Endothelial cell (in vitro differentiated cells): ENCODE measurements at regions not wholly inside any gene's neighbourhood (a gene's known extent, or its start where the extent isn't known, plus 50 kb on each side); places are given as distances from the start of the nearest gene placed in this dataset.

Experiments used
- DNase-seq: peaks from one replicate; pipeline ENCODE4 v3.0.0; 2021; ENCODE audit warnings: low spot score
- H3K27ac Mint-ChIP-seq: one replicate; pipeline ENCODE4 v1.8.0; 2021; ENCODE audit warnings: mixed read lengths, inconsistent platforms; ENCODE audit not compliant: unreplicated experiment
- H3K27me3 Mint-ChIP-seq: one replicate; pipeline ENCODE4 v1.8.0; 2021; ENCODE audit warnings: mild to moderate bottlenecking, moderate library complexity, mixed read lengths, inconsistent platforms; ENCODE audit not compliant: unreplicated experiment
- H3K36me3 Mint-ChIP-seq: one replicate; pipeline ENCODE4 v1.8.0; 2021; ENCODE audit warnings: mild to moderate bottlenecking, low read depth, mixed read lengths, inconsistent platforms; ENCODE audit not compliant: unreplicated experiment
- H3K4me1 Mint-ChIP-seq: one replicate; pipeline ENCODE4 v1.8.0; 2021; ENCODE audit warnings: mild to moderate bottlenecking, mixed read lengths, inconsistent platforms; ENCODE audit not compliant: unreplicated experiment
- H3K4me3 Mint-ChIP-seq: one replicate; pipeline ENCODE4 v1.8.0; 2021; ENCODE audit warnings: mild to moderate bottlenecking, mixed read lengths, inconsistent platforms; ENCODE audit not compliant: unreplicated experiment
- H3K9me3 Mint-ChIP-seq: one replicate; pipeline ENCODE4 v1.8.0; 2021; ENCODE audit warnings: mixed read lengths, inconsistent platforms; ENCODE audit not compliant: unreplicated experiment
- TF ChIP-seq, protein P1 (sequence below): fragments of 200-600 bp; sonication (generic); IDR thresholded peaks from one replicate; pipeline ENCODE4 v1.5.0; 2021; ENCODE audit warnings: antibody characterized with exemption; ENCODE audit not compliant: unreplicated experiment

DNA sequence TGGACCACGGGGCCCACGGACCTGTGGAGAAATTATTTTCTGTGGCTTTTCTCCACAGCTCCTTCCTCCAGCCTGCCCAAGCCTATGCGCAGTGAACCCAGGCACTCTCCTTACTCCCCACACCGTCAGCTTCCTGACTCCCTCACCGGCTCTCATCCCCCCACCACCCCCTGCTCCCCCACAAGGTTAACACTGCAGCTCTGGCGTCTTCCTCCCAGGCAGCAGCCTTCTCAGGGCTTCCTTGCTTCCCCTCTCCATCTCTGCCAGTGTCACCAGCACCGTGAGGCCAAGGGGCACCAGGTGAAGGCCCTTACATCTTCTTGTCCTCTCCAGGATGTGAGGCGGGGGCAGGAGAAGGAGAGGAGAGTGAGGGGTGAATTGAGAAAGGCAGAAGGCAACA is 168.3 kb upstream of the TLE3 start:
- Mint-ChIP-seq H3K4me1 (peaks cover 35% of the 10 kb centered on the region), H3K4me3 (no peak overlapping the region), H3K9me3 (no peaks in the 10 kb centered on the region), H3K27ac (no peak overlapping the region), H3K36me3 (no peaks in the 10 kb centered on the region), H3K27me3 (peaks cover 14% of the 10 kb centered on the region)
- DNase-seq: no peak
- TF ChIP-seq, protein P1, sequence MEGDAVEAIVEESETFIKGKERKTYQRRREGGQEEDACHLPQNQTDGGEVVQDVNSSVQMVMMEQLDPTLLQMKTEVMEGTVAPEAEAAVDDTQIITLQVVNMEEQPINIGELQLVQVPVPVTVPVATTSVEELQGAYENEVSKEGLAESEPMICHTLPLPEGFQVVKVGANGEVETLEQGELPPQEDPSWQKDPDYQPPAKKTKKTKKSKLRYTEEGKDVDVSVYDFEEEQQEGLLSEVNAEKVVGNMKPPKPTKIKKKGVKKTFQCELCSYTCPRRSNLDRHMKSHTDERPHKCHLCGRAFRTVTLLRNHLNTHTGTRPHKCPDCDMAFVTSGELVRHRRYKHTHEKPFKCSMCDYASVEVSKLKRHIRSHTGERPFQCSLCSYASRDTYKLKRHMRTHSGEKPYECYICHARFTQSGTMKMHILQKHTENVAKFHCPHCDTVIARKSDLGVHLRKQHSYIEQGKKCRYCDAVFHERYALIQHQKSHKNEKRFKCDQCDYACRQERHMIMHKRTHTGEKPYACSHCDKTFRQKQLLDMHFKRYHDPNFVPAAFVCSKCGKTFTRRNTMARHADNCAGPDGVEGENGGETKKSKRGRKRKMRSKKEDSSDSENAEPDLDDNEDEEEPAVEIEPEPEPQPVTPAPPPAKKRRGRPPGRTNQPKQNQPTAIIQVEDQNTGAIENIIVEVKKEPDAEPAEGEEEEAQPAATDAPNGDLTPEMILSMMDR: no peak

DNA sequence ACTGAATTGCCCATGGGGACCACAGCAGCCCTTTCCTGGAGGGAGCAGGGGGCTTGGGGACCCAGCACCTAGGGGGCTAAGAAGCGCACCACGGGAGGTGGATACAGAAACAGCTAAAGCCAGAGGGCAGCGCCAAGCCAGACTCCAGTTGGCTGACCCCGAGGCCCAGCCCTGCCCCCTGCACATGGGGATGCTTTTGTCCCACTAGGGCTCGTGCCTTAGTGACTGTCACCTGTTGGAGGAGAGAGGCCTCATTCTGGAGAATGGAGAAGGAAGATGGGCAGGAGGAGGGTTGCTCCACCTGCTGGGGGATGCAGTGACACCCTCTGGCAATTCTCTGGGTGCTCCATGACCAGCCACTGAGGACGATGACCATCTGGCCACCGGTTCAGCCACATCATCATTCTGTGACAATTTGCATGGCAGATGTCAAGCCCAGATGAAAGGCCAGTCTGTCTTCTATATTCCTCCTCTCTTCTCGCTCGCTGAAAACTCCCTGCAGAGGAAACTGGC is 167.8 kb upstream of the TLE3 start:
- Mint-ChIP-seq H3K27ac (no peak overlapping the region), H3K4me1 (peaks cover 31% of the 10 kb centered on the region), H3K36me3 (no peaks in the 10 kb centered on the region), H3K27me3 (peaks cover 14% of the 10 kb centered on the region), H3K4me3 (no peak overlapping the region), H3K9me3 (no peaks in the 10 kb centered on the region)
- DNase-seq: no peak
- TF ChIP-seq, protein P1: no peak

DNA sequence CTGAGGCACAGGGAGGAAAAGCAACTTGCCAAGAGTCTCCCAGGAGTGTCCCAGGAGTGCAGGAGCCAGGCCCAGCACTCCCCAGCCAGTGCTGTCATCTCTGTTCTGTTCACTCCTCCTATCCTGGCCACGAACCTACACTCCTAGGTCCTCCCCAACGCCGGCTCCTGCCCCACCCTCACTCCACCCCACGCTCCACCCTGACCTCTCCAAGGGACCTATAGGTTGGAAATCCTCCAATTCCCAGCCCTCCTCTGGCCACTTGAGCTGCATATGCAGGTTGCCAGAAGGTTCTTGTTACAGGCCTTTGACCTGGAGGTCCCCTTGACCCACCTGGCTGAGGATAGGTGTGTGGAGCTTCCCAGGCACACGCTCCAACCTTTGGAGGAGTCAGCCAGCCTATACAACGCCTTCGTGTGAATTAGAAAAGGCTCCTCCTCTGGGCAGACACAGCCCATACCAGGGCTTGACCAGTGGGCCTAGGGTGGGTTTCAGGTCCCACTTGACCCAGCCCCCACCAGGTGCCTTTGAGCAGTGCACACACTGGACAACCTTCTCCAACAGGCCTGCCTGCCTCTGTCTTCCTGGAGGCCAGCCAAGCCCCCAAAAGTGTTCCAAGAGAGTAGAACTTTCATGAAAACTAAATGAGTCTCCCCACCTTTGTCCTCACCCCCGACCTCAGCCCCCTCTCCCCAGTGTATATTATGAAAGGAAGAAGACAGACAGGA is 167.2 kb upstream of the TLE3 start:
- no peak overlapping the region for H3K4me3 Mint-ChIP-seq
- H3K27ac Mint-ChIP-seq: no peak overlapping the region
- peaks cover 18% of the 10 kb centered on the region for H3K27me3 Mint-ChIP-seq
- DNase-seq: no peak
- no peaks in the 10 kb centered on the region for H3K9me3 Mint-ChIP-seq
- no peaks in the 10 kb centered on the region for H3K36me3 Mint-ChIP-seq
- TF ChIP-seq, protein P1: no peak
- H3K4me1 Mint-ChIP-seq: peaks cover 29% of the 10 kb centered on the region

- Mint-ChIP-seq H3K27me3 (peaks cover 15% of the 10 kb centered on the region), H3K27ac (no peak overlapping the region), H3K4me1 (peaks cover 27% of the 10 kb centered on the region), H3K4me3 (no peak overlapping the region), H3K9me3 (no peaks in the 10 kb centered on the region), H3K36me3 (no peaks in the 10 kb centered on the region)
- TF ChIP-seq, protein P1: no peak
- no peak for DNase-seq
Measured at GRCh38 chr15:70264014-70264582, 166.4 kb upstream of the TLE3 start.
